ENCODE measurements at regions not wholly inside any gene's neighbourhood (a gene's known extent, or its start where the extent isn't known, plus 50 kb on each side); places are given as distances from the start of the nearest gene placed in this dataset.

- DNase-seq (ENCODE audit: insufficient read length, low spot score) (no peak), FAIRE-seq (no peak)
- TF ChIP-seq SPI1 (IDR thresholded peaks at IDR 0.05; ENCODE audit: low read depth, low read length) (no peak), POLR2AphosphoS5 (IDR thresholded peaks at IDR 0.05; ENCODE audit: low read depth, low read length) (no peak), POU2F2 (IDR thresholded peaks at IDR 0.05; ENCODE audit: low read depth, low read length) (no peak), TAF1 (IDR thresholded peaks at IDR 0.05; ENCODE audit: low read depth, low read length) (no peak), POLR2A (IDR thresholded peaks at IDR 0.05; ENCODE audit: low read depth, low read length) (no peak), PAX5 (IDR thresholded peaks at IDR 0.05; ENCODE audit: insufficient read depth, low read length, severe bottlenecking) (no peak)
Measured at GRCh38 chr1:4452701-4453100, 201.7 kb upstream of the AJAP1 start.

GRCh38 chr1:4460052-4460451 lies 194.4 kb upstream of the AJAP1 start:
- DNase-seq (ENCODE audit: insufficient read length, low spot score) (no peak), FAIRE-seq (no peak)
- TF ChIP-seq POLR2AphosphoS5 (IDR thresholded peaks at IDR 0.05; ENCODE audit: low read depth, low read length), result no peak
- TF ChIP-seq TAF1 (IDR thresholded peaks at IDR 0.05; ENCODE audit: low read depth, low read length), result no peak
- TF ChIP-seq POLR2A (IDR thresholded peaks at IDR 0.05; ENCODE audit: low read depth, low read length), result no peak
- no peak for TF ChIP-seq SPI1 (IDR thresholded peaks at IDR 0.05; ENCODE audit: low read depth, low read length)
- no peak for TF ChIP-seq PAX5 (IDR thresholded peaks at IDR 0.05; ENCODE audit: insufficient read depth, low read length, severe bottlenecking)

- TF ChIP-seq POLR2A (IDR thresholded peaks at IDR 0.05; ENCODE audit: low read depth, low read length) (no peak), TAF1 (IDR thresholded peaks at IDR 0.05; ENCODE audit: low read depth, low read length) (no peak), POU2F2 (IDR thresholded peaks at IDR 0.05; ENCODE audit: low read depth, low read length) (no peak), PAX5 (IDR thresholded peaks at IDR 0.05; ENCODE audit: insufficient read depth, low read length, severe bottlenecking) (no peak), POLR2AphosphoS5 (IDR thresholded peaks at IDR 0.05; ENCODE audit: low read depth, low read length) (no peak), SPI1 (IDR thresholded peaks at IDR 0.05; ENCODE audit: low read depth, low read length) (no peak)
- DNase-seq (ENCODE audit: insufficient read length, low spot score) (no peak), FAIRE-seq (no peak)
Measured at GRCh38 chr1:4460651-4461050, 193.8 kb upstream of the AJAP1 start.

GRCh38 chr1:4461726-4462290 lies 192.6 kb upstream of the AJAP1 start:
- no peak for FAIRE-seq
- no peak for DNase-seq (ENCODE audit: insufficient read length, low spot score)
- TF ChIP-seq PAX5 (IDR thresholded peaks at IDR 0.05; ENCODE audit: insufficient read depth, low read length, severe bottlenecking) (no peak), SPI1 (IDR thresholded peaks at IDR 0.05; ENCODE audit: low read depth, low read length) (no peak), TAF1 (IDR thresholded peaks at IDR 0.05; ENCODE audit: low read depth, low read length) (no peak), POU2F2 (IDR thresholded peaks at IDR 0.05; ENCODE audit: low read depth, low read length) (no peak), POLR2AphosphoS5 (IDR thresholded peaks at IDR 0.05; ENCODE audit: low read depth, low read length) (no peak), POLR2A (IDR thresholded peaks at IDR 0.05; ENCODE audit: low read depth, low read length) (no peak)

DNA sequence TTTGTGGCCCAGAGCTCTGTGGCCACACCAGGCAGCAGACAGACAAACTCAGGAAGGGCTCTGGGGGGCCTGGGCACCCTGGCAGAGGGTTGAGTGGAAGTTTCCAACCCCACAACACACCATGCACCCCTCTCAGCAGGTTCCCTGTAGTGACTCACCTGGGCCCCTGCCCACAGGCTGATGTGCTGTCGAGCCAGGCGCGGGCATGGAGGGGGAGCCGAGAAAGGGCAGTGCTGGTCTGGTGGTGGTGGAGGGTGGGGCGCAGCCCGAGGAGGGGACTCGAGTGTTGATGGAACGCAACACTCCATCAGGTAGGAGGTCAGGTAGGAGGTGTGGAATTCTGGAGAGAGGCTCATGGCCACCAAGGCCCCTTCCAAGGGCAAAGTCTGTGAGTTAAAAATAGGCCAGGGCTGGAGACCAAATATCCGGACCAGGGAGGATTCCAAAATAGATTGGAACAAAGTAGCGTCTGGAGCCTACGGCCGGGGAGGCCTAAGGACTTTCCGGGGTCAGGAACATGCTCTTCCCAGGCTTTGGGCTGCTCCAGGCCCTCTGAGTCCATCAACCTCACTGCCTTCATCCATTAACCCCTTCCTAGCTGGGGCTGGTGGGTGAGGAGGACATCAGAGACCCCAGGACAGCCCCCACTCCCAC lies 191.5 kb upstream of the AJAP1 start:
- DNase-seq (ENCODE audit: insufficient read length, low spot score), result no peak
- TF ChIP-seq PAX5 (IDR thresholded peaks at IDR 0.05; ENCODE audit: insufficient read depth, low read length, severe bottlenecking), result no peak
- TF ChIP-seq POLR2A (IDR thresholded peaks at IDR 0.05; ENCODE audit: low read depth, low read length), result no peak
- no peak for TF ChIP-seq SPI1 (IDR thresholded peaks at IDR 0.05; ENCODE audit: low read depth, low read length)
- no peak for TF ChIP-seq POU2F2 (IDR thresholded peaks at IDR 0.05; ENCODE audit: low read depth, low read length)
- no peak for FAIRE-seq

- TF ChIP-seq POU2F2 (IDR thresholded peaks at IDR 0.05; ENCODE audit: low read depth, low read length) (no peak), POLR2AphosphoS5 (IDR thresholded peaks at IDR 0.05; ENCODE audit: low read depth, low read length) (no peak), POLR2A (IDR thresholded peaks at IDR 0.05; ENCODE audit: low read depth, low read length) (no peak), TAF1 (IDR thresholded peaks at IDR 0.05; ENCODE audit: low read depth, low read length) (no peak), PAX5 (IDR thresholded peaks at IDR 0.05; ENCODE audit: insufficient read depth, low read length, severe bottlenecking) (no peak), SPI1 (IDR thresholded peaks at IDR 0.05; ENCODE audit: low read depth, low read length) (no peak)
- DNase-seq (ENCODE audit: insufficient read length, low spot score) (no peak), FAIRE-seq (no peak)
Measured at GRCh38 chr1:4463631-4464030, 190.8 kb upstream of the AJAP1 start.

DNA sequence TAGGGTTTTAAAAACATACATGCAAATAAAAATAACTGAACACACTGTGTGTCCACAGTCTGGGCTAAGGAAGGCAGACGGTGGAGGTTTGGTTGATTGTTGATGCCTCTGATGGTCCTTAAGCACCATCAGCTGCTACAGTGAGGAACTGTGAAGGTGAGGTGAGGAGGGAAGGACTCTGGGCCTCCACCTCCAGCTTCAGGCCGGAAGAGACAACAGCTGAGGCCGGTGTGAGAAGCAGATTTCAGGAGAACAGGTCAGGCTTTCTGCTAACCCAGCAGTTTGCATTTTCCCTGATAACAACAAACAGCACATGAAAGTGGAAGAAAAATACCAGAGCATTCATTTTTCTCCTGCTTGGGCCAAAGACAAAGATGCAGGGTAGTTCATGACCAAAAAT lies 189.9 kb upstream of the AJAP1 start:
- TF ChIP-seq SPI1 (IDR thresholded peaks at IDR 0.05; ENCODE audit: low read depth, low read length) (no peak), PAX5 (IDR thresholded peaks at IDR 0.05; ENCODE audit: insufficient read depth, low read length, severe bottlenecking) (no peak), POLR2AphosphoS5 (IDR thresholded peaks at IDR 0.05; ENCODE audit: low read depth, low read length) (no peak), TAF1 (IDR thresholded peaks at IDR 0.05; ENCODE audit: low read depth, low read length) (no peak), POLR2A (IDR thresholded peaks at IDR 0.05; ENCODE audit: low read depth, low read length) (no peak), POU2F2 (IDR thresholded peaks at IDR 0.05; ENCODE audit: low read depth, low read length) (no peak)
- no peak for FAIRE-seq
- no peak for DNase-seq (ENCODE audit: insufficient read length, low spot score)

GRCh38 chr1:4467241-4467640 lies 187.2 kb upstream of the AJAP1 start:
- DNase-seq (ENCODE audit: insufficient read length, low spot score) (no peak), FAIRE-seq (no peak)
- TF ChIP-seq POLR2AphosphoS5 (IDR thresholded peaks at IDR 0.05; ENCODE audit: low read depth, low read length) (no peak), TAF1 (IDR thresholded peaks at IDR 0.05; ENCODE audit: low read depth, low read length) (no peak), POU2F2 (IDR thresholded peaks at IDR 0.05; ENCODE audit: low read depth, low read length) (no peak), PAX5 (IDR thresholded peaks at IDR 0.05; ENCODE audit: insufficient read depth, low read length, severe bottlenecking) (no peak), SPI1 (IDR thresholded peaks at IDR 0.05; ENCODE audit: low read depth, low read length) (no peak), POLR2A (IDR thresholded peaks at IDR 0.05; ENCODE audit: low read depth, low read length) (no peak)

DNA sequence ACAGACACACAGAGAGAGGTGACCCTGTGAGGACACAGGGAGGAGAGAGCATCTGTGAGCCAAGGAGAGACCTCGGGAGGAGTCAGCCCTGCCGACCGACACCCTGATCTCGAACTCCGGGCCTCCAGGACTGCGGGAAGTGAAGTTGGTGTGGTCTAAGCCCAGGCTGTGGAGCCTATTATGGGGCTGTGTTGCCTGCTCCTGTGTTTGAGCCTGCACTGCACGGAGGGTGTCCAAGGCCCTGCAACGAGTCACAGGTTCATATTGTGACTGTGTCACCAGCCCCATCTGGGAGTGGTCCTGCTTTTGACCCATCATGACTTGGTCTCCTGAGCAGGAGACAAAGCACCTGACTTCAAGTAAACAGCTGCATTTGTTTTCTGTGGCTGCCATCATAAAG lies 186.0 kb upstream of the AJAP1 start:
- TF ChIP-seq POLR2AphosphoS5 (IDR thresholded peaks at IDR 0.05; ENCODE audit: low read depth, low read length) (no peak), TAF1 (IDR thresholded peaks at IDR 0.05; ENCODE audit: low read depth, low read length) (no peak), POU2F2 (IDR thresholded peaks at IDR 0.05; ENCODE audit: low read depth, low read length) (no peak), POLR2A (IDR thresholded peaks at IDR 0.05; ENCODE audit: low read depth, low read length) (no peak), SPI1 (IDR thresholded peaks at IDR 0.05; ENCODE audit: low read depth, low read length) (no peak), PAX5 (IDR thresholded peaks at IDR 0.05; ENCODE audit: insufficient read depth, low read length, severe bottlenecking) (no peak)
- no peak for DNase-seq (ENCODE audit: insufficient read length, low spot score)
- FAIRE-seq, result no peak
